ENCODE measurements at regions not wholly inside any gene's neighbourhood (a gene's known extent, or its start where the extent isn't known, plus 50 kb on each side); places are given as distances from the start of the nearest gene placed in this dataset.

- no peak overlapping the region for H2BK120ac ChIP-seq (replicated peaks; ENCODE audit: low read depth, low read length)
- H2BK20ac ChIP-seq (ENCODE audit: low read length), result no peak overlapping the region
- no peak overlapping the region for H2BK5ac ChIP-seq (ENCODE audit: low read depth, low read length)
- H2BK12ac ChIP-seq (ENCODE audit: low read depth, low read length), result no peak overlapping the region
- H2AK5ac ChIP-seq (ENCODE audit: low read depth, low read length), result no peak overlapping the region
- FAIRE-seq (no peak), DNase-seq (ENCODE audit: low read depth in 1 of 2, low spot score in 2 of 2) (no peak)
- H3K9ac ChIP-seq (replicated peaks in 1 of 4; ENCODE audit: extremely low read depth in 1 of 4, low read depth in 3 of 4, low read length in 3 of 4), result no peak overlapping the region
- no peaks in the 10 kb centered on the region for H3K36me3 ChIP-seq (ENCODE audit: control insufficient read depth in 2 of 4, insufficient read depth in 4 of 4, low read length in 3 of 4)
- no peak overlapping the region for H3K27ac ChIP-seq (ENCODE audit: low read depth, low read length)
- H3K4me1 ChIP-seq (replicated peaks in 1 of 4; ENCODE audit: control insufficient read depth in 3 of 4, insufficient read depth in 4 of 4, low read length in 3 of 4), result peaks cover 0 to 3% (median 3%) of the 10 kb centered on the region in 4 experiments; a peak in 3 of 7 replicates
- TF ChIP-seq TAF1 (IDR thresholded peaks at IDR 0.05; ENCODE audit: low read depth, low read length) (no peak), GABPA (IDR thresholded peaks at IDR 0.05; ENCODE audit: borderline replicate concordance, insufficient read depth, low read length) (no peak), SAP30 (IDR thresholded peaks at IDR 0.05; ENCODE audit: insufficient read depth, insufficient replicate concordance, low read length) (no peak)
- CTCF ChIA-PET (ENCODE audit: partially characterized antibody), result interaction anchor here (1.1 kb wide), 1 partner anchor 315 kb away, joined by 3 read pairs; no protein-coding TSS in a partner anchor
- no peak overlapping the region for H3K4me2 ChIP-seq (ENCODE audit: insufficient read depth in 1 of 2, low read depth in 2 of 2, low read length in 2 of 2)
- H2BK15ac ChIP-seq (ENCODE audit: low read length), result no peak overlapping the region
- no peak overlapping the region for H3K4ac ChIP-seq (replicated peaks; ENCODE audit: insufficient read length, low read depth, low read length)
- no peaks in the 10 kb centered on the region for H3K9me3 ChIP-seq (ENCODE audit: insufficient read depth in 2 of 2, low read depth in 1 of 2, low read length in 1 of 2)
- no peak overlapping the region for H3K4me3 ChIP-seq (ENCODE audit: extremely low read depth in 1 of 4, insufficient read depth in 2 of 4, low read depth in 3 of 4, low read length in 4 of 4)
- no peak overlapping the region for H4K91ac ChIP-seq (replicated peaks; ENCODE audit: insufficient read length, low read length)
- no peak overlapping the region for H2AFZ ChIP-seq (ENCODE audit: low read length)
- no peak overlapping the region for H3K56ac ChIP-seq (replicated peaks; ENCODE audit: insufficient read length, low read depth, low read length)
- no peaks in the 10 kb centered on the region for H4K20me1 ChIP-seq (replicated peaks in 1 of 2; ENCODE audit: control insufficient read depth in 1 of 2, insufficient read depth in 2 of 2, low read length in 2 of 2)
- POLR2A ChIA-PET (ENCODE audit: partially characterized antibody), result no interaction called here
- H3K79me1 ChIP-seq (ENCODE audit: low read depth, low read length), result no peaks in the 10 kb centered on the region
- H3K18ac ChIP-seq (ENCODE audit: extremely low read depth, low read length), result no peak overlapping the region
- no peak overlapping the region for H3K23ac ChIP-seq (ENCODE audit: insufficient read length)
- H3K79me2 ChIP-seq (ENCODE audit: control insufficient read depth in 1 of 2, insufficient read depth in 2 of 2, low read length in 2 of 2), result no peaks in the 10 kb centered on the region
- no peaks in the 10 kb centered on the region for H3K27me3 ChIP-seq (replicated peaks in 1 of 4; ENCODE audit: control insufficient read depth in 3 of 4, extremely low read depth in 1 of 4, insufficient read depth in 3 of 4, low read length in 3 of 4)
- no peak overlapping the region for H3K14ac ChIP-seq (ENCODE audit: insufficient read length)
- H4K8ac ChIP-seq (ENCODE audit: extremely low read depth, insufficient read depth, low read length), result no peak overlapping the region
- H3K23me2 ChIP-seq (ENCODE audit: low read depth, low read length), result no peaks in the 10 kb centered on the region
- no peak overlapping the region for H4K5ac ChIP-seq (ENCODE audit: insufficient read length, low read depth, low read length)
Observed at GRCh38 chr3:22249658-22250057, 498.6 kb upstream of the ZNF385D start.

Measured in H1 (cell line).